ENCODE measurements at regions not wholly inside any gene's neighbourhood (a gene's known extent, or its start where the extent isn't known, plus 50 kb on each side); places are given as distances from the start of the nearest gene placed in this dataset.
"Not testable (repeated sequence)": the region's sequence is repeated elsewhere in the genome, so short reads cannot be mapped to it uniquely, and the experiment has no call there.

GRCh38 chr2:228425411-228426060 lies 244.0 kb upstream of the SPHKAP start:
- not testable (repeated sequence) for DNase-seq (ENCODE audit: low read depth in 2 of 2)

GRCh38 chr2:228417956-228418355 lies 236.5 kb upstream of the SPHKAP start:
- DNase-seq (ENCODE audit: low read depth in 2 of 2): peak in 1 of 2 experiments; percentile 0

GRCh38 chr2:228417526-228417925 lies 236.0 kb upstream of the SPHKAP start:
- DNase-seq (ENCODE audit: low read depth in 2 of 2): no peak

- no peak for DNase-seq (ENCODE audit: low read depth in 2 of 2)
These were observed 228.6 kb upstream of the SPHKAP start for GRCh38 chr2:228410061-228410460.

GRCh38 chr2:228409493-228409892 lies 228.0 kb upstream of the SPHKAP start:
- DNase-seq (ENCODE audit: low read depth in 2 of 2): no peak

- DNase-seq (ENCODE audit: low read depth in 2 of 2): no peak
These were observed 227.2 kb upstream of the SPHKAP start for GRCh38 chr2:228408529-228409227.

GRCh38 chr2:228407821-228408220 lies 226.3 kb upstream of the SPHKAP start:
- DNase-seq (ENCODE audit: low read depth in 2 of 2): no peak

GRCh38 chr2:228401065-228401912 lies 219.8 kb upstream of the SPHKAP start:
- no peak for DNase-seq (ENCODE audit: low read depth in 2 of 2)

GRCh38 chr2:228387776-228388175 lies 206.3 kb upstream of the SPHKAP start:
- DNase-seq (ENCODE audit: low read depth in 2 of 2): no peak

GRCh38 chr2:228378696-228379425 lies 197.4 kb upstream of the SPHKAP start:
- DNase-seq (ENCODE audit: low read depth in 2 of 2): no peak

- DNase-seq (ENCODE audit: low read depth in 2 of 2): no peak
These were observed 196.7 kb upstream of the SPHKAP start for GRCh38 chr2:228378233-228378632.

- no peak for DNase-seq (ENCODE audit: low read depth in 2 of 2)
These were observed 196.0 kb upstream of the SPHKAP start for GRCh38 chr2:228377533-228377932.

GRCh38 chr2:228374741-228375140 lies 193.3 kb upstream of the SPHKAP start:
- DNase-seq (ENCODE audit: low read depth in 2 of 2): no peak

- no peak for DNase-seq (ENCODE audit: low read depth in 2 of 2)
These were observed 191.7 kb upstream of the SPHKAP start for GRCh38 chr2:228373191-228373590.

- DNase-seq (ENCODE audit: low read depth in 2 of 2): no peak
These were observed 190.7 kb upstream of the SPHKAP start for GRCh38 chr2:228372212-228372611.

- DNase-seq (ENCODE audit: low read depth in 2 of 2): no peak
These were observed 188.0 kb upstream of the SPHKAP start for GRCh38 chr2:228369400-228370031.

GRCh38 chr2:228367356-228367755 lies 185.9 kb upstream of the SPHKAP start:
- DNase-seq (ENCODE audit: low read depth in 2 of 2): no peak

GRCh38 chr2:228359473-228359872 lies 178.0 kb upstream of the SPHKAP start:
- no peak for DNase-seq (ENCODE audit: low read depth in 2 of 2)

- DNase-seq (ENCODE audit: low read depth in 2 of 2): no peak
These were observed 174.4 kb upstream of the SPHKAP start for GRCh38 chr2:228355897-228356296.

GRCh38 chr2:228352980-228353379 lies 171.5 kb upstream of the SPHKAP start:
- DNase-seq (ENCODE audit: low read depth in 2 of 2): not testable (repeated sequence)

- DNase-seq (ENCODE audit: low read depth in 2 of 2): no peak
These were observed 170.6 kb upstream of the SPHKAP start for GRCh38 chr2:228352048-228352447.
